Esophagus muscularis mucosa (tissue), 4 donors: ENCODE measurements at regions not wholly inside any gene's neighbourhood (a gene's known extent, or its start where the extent isn't known, plus 50 kb on each side); places are given as distances from the start of the nearest gene placed in this dataset.

Source experiments
- DNase-seq: peaks from one replicate; pipeline ENCODE4 v3.0.0-alpha.2; 2017; ENCODE audit errors: extremely low spot score
- H3K27ac ChIP-seq, 4 donors: fragments of 200-600 bp; sonication (generic); replicated peaks in 1 of 4; 1 replicate in 3 of 4; 2 replicates in 1 of 4; pipeline ENCODE4 v1.5.1; 2016 to 2019; ENCODE audit warnings: mild to moderate bottlenecking in 1 of 4
- H3K27me3 ChIP-seq, 4 donors: fragments of 200-600 bp; sonication (generic); one replicate each; pipeline versions ENCODE4 v1.5.1 to v1.6.0; 2016 to 2019
- H3K36me3 ChIP-seq, 4 donors: fragments of 200-600 bp; sonication (generic); one replicate each; pipeline ENCODE4 v1.5.1; 2016 to 2019
- H3K4me1 ChIP-seq, 4 donors: fragments of 200-600 bp; sonication (generic); one replicate each; pipeline ENCODE4 v1.5.1; 2016 to 2019
- H3K4me3 ChIP-seq, 4 donors: fragments of 200-600 bp; sonication (generic); 1 replicate in 2 of 4; 2 replicates in 2 of 4; pipeline ENCODE4 v1.5.1; 2016 to 2019; ENCODE audit warnings: mild to moderate bottlenecking in 4 of 4, moderate library complexity in 1 of 4
- H3K9me3 ChIP-seq, 4 donors: fragments of 200-600 bp; sonication (generic); 1 replicate in 3 of 4; 2 replicates in 1 of 4; pipeline ENCODE4 v1.5.1; 2016 to 2019
- EP300 ChIP-seq: sonication (generic); formaldehyde crosslinking; IDR thresholded peaks from one replicate; pipeline ENCODE4 v1.6.1; 2017; ENCODE audit warnings: antibody characterized with exemption
- POLR2A ChIP-seq: fragments of 450-650 bp; IDR thresholded peaks from one replicate; pipeline ENCODE4 v1.6.1; 2017; ENCODE audit warnings: antibody characterized with exemption, moderate library complexity, mild to moderate bottlenecking, low read depth
- POLR2AphosphoS5 ChIP-seq, 2 donors: sonication (generic); formaldehyde crosslinking; IDR thresholded peaks; one replicate each; pipeline ENCODE4 v1.6.1; 2017; ENCODE audit warnings: antibody characterized with exemption in 2 of 2
- WGBS: methylation state at CpG from one replicate; pipeline ENCODE4 v1.1.5; 2018; 5-methylcytosine and 5-hydroxymethylcytosine counted together
- intact Hi-C: fragments of 100-400 bp; cut with DNase I; formaldehyde crosslinking; loops from one replicate; pipeline ENCODE4 v1.15.1; 2023
- TF ChIP-seq, protein P1 (sequence below), 3 experiments: fragments of 200-600 bp in 2 of 3; fragments of 450-650 bp in 1 of 3; sonication (generic) in 2 of 3; IDR thresholded peaks; one replicate each; pipeline ENCODE4 v1.5.1; 2017 to 2019; ENCODE audit warnings: antibody characterized with exemption in 3 of 3, mild to moderate bottlenecking in 2 of 3, moderate library complexity in 1 of 3

DNA sequence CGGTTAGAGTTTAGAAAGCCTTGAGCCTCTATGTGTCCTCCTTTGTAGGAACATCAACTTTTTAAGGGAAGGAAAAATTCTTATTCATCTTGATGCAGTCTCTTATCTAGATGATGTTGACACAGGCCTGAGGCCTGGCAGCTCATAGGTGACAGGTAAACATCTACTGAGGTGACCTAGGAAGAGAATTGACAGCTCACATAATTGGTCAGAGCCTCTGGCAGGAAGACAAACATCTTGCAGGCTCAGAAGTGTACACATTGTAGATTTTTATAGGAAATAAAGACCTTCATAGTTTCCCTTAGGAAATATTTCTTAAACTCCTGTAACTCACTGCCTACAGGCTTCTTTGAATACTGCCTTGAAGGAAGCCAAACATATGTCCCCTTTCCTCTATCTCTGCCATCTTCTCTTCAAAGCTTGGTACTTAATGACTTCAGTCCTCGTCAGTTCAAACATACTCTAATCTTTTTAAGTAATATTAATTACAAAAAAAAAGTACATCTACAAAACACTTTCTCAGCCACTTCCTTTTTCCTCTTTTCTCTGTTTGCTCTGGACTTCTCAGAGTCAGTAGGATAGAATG is 341.3 kb downstream of the TBL1XR1 start:
- Histone ChIP-seq H3K36me3 (no peaks in the 10 kb centered on the region), H3K4me3 (no peak overlapping the region), H3K27me3 (no peaks in the 10 kb centered on the region), H3K4me1 (peaks cover 0 to 7% (median 0%) of the 10 kb centered on the region in 4 donors), H3K27ac (no peak overlapping the region), H3K9me3 (no peaks in the 10 kb centered on the region)
- no peak for TF ChIP-seq EP300
- no peak for TF ChIP-seq POLR2AphosphoS5 (IDR thresholded peaks at IDR 0.05)
- TF ChIP-seq, protein P1, sequence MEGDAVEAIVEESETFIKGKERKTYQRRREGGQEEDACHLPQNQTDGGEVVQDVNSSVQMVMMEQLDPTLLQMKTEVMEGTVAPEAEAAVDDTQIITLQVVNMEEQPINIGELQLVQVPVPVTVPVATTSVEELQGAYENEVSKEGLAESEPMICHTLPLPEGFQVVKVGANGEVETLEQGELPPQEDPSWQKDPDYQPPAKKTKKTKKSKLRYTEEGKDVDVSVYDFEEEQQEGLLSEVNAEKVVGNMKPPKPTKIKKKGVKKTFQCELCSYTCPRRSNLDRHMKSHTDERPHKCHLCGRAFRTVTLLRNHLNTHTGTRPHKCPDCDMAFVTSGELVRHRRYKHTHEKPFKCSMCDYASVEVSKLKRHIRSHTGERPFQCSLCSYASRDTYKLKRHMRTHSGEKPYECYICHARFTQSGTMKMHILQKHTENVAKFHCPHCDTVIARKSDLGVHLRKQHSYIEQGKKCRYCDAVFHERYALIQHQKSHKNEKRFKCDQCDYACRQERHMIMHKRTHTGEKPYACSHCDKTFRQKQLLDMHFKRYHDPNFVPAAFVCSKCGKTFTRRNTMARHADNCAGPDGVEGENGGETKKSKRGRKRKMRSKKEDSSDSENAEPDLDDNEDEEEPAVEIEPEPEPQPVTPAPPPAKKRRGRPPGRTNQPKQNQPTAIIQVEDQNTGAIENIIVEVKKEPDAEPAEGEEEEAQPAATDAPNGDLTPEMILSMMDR (IDR thresholded peaks at IDR 0.05), result no peak
- TF ChIP-seq POLR2A, result no peak
- DNase-seq, result no peak
- intact Hi-C loops, result no loop called here
- WGBS, result 59% methylated on average over 2 of the region's 2 CpGs

DNA sequence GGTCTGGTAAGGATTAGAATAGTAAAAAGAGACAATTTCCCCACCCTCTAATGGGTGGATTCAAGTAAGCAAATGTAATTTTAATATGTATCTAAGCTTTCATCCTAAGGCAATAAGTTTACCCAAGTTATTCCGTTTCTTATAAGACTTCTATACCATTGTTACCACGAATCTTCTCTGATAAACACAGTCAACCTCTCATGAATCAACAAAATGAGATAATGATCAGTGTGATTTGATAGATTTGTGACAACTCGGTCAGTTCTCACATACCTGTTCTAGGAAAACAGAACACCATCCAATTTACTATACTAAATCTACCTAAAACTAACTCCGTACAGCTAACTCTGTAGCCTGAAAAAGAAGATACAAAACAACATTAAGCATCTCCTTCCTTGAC is 342.1 kb downstream of the TBL1XR1 start:
- Histone ChIP-seq H3K9me3 (no peaks in the 10 kb centered on the region), H3K27me3 (no peaks in the 10 kb centered on the region), H3K4me3 (no peak overlapping the region), H3K36me3 (no peaks in the 10 kb centered on the region), H3K27ac (no peak overlapping the region), H3K4me1 (peaks cover 0 to 7% (median 0%) of the 10 kb centered on the region in 4 donors)
- no peak for TF ChIP-seq POLR2A
- no peak for TF ChIP-seq EP300
- TF ChIP-seq POLR2AphosphoS5 (IDR thresholded peaks at IDR 0.05), result no peak
- TF ChIP-seq, protein P1 (IDR thresholded peaks at IDR 0.05), result no peak
- 93% methylated on average over 4 of the region's 4 CpGs for WGBS
- intact Hi-C loops, result no loop called here
- no peak for DNase-seq

DNA sequence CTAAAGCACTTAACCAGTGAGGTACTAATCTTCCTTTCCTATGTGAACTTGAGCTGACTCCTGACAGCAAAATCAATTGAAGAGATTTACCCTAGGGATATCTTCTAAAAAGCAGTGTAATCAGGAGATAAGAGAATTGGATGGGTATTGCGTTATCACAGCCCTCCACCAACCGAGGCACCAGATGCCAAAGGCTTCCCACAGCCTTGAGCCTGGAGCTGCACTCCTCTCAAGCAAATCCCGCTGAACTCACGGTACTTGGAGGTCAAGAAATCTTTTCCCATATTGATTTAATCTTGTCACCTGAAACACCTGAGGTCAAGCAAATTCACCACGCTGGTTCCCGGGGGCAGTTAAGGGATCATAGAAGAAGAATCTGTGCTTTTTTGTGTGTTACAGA is 346.8 kb downstream of the TBL1XR1 start:
- H3K4me3 ChIP-seq, result no peak overlapping the region
- H3K4me1 ChIP-seq, result peaks cover 0 to 7% (median 2%) of the 10 kb centered on the region in 4 donors
- TF ChIP-seq EP300 (no peak), POLR2AphosphoS5 (IDR thresholded peaks at IDR 0.05) (no peak), POLR2A (no peak)
- H3K27me3 ChIP-seq, result no peaks in the 10 kb centered on the region
- H3K36me3 ChIP-seq, result no peaks in the 10 kb centered on the region
- DNase-seq, result no peak
- WGBS, result 92% methylated on average over 6 of the region's 6 CpGs
- intact Hi-C loops, result no loop called here
- no peaks in the 10 kb centered on the region for H3K9me3 ChIP-seq
- H3K27ac ChIP-seq, result no peak overlapping the region

DNA sequence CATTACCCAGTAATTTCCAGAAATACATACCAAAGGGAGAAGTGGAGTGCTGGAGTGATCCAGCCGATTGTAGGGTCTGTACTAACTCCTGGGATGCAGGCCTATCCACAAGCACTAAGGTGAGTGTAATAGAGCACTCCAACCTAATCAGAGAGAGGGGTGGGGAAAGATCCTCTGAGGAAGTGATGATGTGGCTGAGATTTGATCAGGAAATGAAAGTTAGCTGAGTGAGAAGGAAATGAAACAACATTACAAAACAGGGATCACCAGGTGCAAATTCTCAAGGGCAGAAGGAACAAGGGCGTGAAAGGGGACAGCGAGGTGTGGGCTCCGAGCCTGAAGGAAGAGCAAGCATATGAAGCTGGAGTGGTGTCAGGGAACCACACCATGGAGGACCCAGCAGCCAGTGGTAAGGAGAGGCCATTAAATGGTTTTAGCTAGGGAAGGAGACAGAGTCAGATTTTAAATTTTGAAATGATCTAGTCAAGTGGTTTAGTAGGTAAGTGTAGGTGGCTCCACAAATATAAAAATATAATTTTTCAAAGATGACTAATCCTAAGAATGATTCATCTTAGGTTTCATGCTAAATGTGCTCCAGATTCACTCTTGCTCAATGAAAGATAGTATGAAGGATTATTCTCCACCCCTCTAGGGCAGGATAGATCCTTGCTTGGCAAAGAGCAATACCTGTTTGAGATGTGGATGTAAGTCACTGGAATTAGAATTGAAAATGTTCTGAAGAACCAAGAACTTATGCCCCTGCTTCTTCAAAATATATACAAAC is 348.7 kb downstream of the TBL1XR1 start:
- Histone ChIP-seq H3K4me3 (no peak overlapping the region), H3K9me3 (no peaks in the 10 kb centered on the region), H3K27ac (no peak overlapping the region), H3K36me3 (no peaks in the 10 kb centered on the region), H3K27me3 (no peaks in the 10 kb centered on the region), H3K4me1 (peaks cover 0 to 7% (median 3%) of the 10 kb centered on the region in 4 donors)
- no peak for DNase-seq
- TF ChIP-seq, protein P1 (IDR thresholded peaks at IDR 0.05), result no peak
- TF ChIP-seq EP300 (no peak), POLR2A (no peak), POLR2AphosphoS5 (IDR thresholded peaks at IDR 0.05) (no peak)
- intact Hi-C loops, result no loop called here
- 77% methylated on average over 4 of the region's 4 CpGs for WGBS

DNA sequence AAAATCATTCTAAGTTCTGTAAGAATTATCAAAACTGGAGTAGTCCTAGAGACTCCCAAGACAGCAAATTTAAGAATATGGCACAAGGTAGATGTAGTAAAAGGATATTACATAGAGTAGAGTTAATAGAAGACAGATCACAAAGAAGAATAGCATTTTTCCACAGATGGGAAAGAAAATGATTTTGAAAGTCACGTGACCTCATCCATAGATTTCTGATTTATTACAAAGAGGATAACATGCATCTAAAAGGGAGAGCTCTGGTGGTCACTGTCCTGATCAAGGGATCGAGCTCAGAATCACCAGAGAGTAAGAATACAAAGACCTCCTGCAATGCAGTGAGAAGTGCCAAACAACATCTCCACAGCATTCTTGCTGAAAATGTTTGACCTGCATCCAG is 354.4 kb downstream of the TBL1XR1 start:
- TF ChIP-seq POLR2A, result no peak
- TF ChIP-seq, protein P1 (IDR thresholded peaks at IDR 0.05), result no peak
- TF ChIP-seq POLR2AphosphoS5 (IDR thresholded peaks at IDR 0.05), result no peak
- no peak for TF ChIP-seq EP300
- intact Hi-C loops, result no loop called here
- Histone ChIP-seq H3K4me1 (peaks cover 0 to 6% (median 0%) of the 10 kb centered on the region in 4 donors), H3K27ac (no peak overlapping the region), H3K27me3 (no peaks in the 10 kb centered on the region), H3K36me3 (no peaks in the 10 kb centered on the region), H3K4me3 (no peak overlapping the region), H3K9me3 (no peaks in the 10 kb centered on the region)
- DNase-seq, result no peak
- WGBS, result 87% methylated on average over 2 of the region's 2 CpGs
